Kidney (tissue), 13 donors: ENCODE measurements at regions not wholly inside any gene's neighbourhood (a gene's known extent, or its start where the extent isn't known, plus 50 kb on each side); places are given as distances from the start of the nearest gene placed in this dataset.
A peak's percentile ranks its signal among the peaks of the same experiment; 100 is the strongest.

Source experiments
- DNase-seq, 5 donors: peaks; one replicate each; pipeline ENCODE4 v3.0.0-alpha.2; 2013 to 2020
- FAIRE-seq: peaks from 2 replicates; lab custom pipeline; 2012; peaks lifted over from hg19 to GRCh38; lab: Jason Lieb, UNC
- H3K27ac ChIP-seq, 2 donors: one replicate each; pipeline ENCODE4 v1.7.0; 2013; ENCODE audit warnings: low read depth in 2 of 2, low read length in 2 of 2, inconsistent platforms in 1 of 2
- H3K27me3 ChIP-seq: one replicate; pipeline ENCODE4 v1.7.1; 2013; ENCODE audit warnings: low read length, inconsistent platforms; ENCODE audit not compliant: control insufficient read depth, insufficient read depth
- H3K36me3 ChIP-seq, 3 donors: one replicate each; pipeline versions ENCODE4 v1.7.0 to v1.7.1; 2013; ENCODE audit warnings: low read length in 3 of 3, control low read depth in 1 of 3, inconsistent platforms in 1 of 3; ENCODE audit not compliant: insufficient read depth in 3 of 3, control insufficient read depth in 2 of 3
- H3K4me1 ChIP-seq, 3 donors: one replicate each; pipeline versions ENCODE4 v1.7.0 to v1.7.1; 2013; ENCODE audit warnings: low read length in 3 of 3, inconsistent platforms in 1 of 3, low read depth in 1 of 3; ENCODE audit not compliant: control insufficient read depth in 2 of 3, insufficient read depth in 2 of 3
- H3K4me3 ChIP-seq, 3 donors: one replicate each; pipeline versions ENCODE4 v1.7.0 to v1.8.1; 2013; ENCODE audit warnings: low read length in 3 of 3, control low read depth in 1 of 3, inconsistent platforms in 1 of 3
- H3K9ac ChIP-seq, 3 donors: one replicate each; pipeline versions ENCODE4 v1.7.0 to v1.7.1; 2013; ENCODE audit warnings: low read length in 3 of 3, control low read depth in 1 of 3, inconsistent platforms in 1 of 3
- H3K9me3 ChIP-seq, 3 donors: one replicate each; pipeline versions ENCODE4 v1.7.0 to v1.7.1; 2013; ENCODE audit warnings: low read length in 3 of 3, control low read depth in 1 of 3, inconsistent platforms in 1 of 3; ENCODE audit not compliant: control insufficient read depth in 2 of 3, insufficient read depth in 1 of 3
- intact Hi-C: fragments of 100-400 bp; cut with DNase I; formaldehyde crosslinking; loops from one replicate; pipeline ENCODE4 v1.11.1; 2022
- TF ChIP-seq, protein P1 (sequence below): IDR thresholded peaks from 3 replicates; pipeline ENCODE4 v1.5.1; 2012; ENCODE audit warnings: mild to moderate bottlenecking, moderate library complexity, borderline replicate concordance; ENCODE audit not compliant: insufficient read depth; ENCODE audit errors: extremely low read depth
- donor health status: control.
- donor health status: control.
- donor health status: control.
- donor health status: control.
- donor health status: control.
- donor health status: DM: yes; HTN: yes; CAD: no.
- donor health status: Normal renal cell carcinoma (clear cell type).

DNA sequence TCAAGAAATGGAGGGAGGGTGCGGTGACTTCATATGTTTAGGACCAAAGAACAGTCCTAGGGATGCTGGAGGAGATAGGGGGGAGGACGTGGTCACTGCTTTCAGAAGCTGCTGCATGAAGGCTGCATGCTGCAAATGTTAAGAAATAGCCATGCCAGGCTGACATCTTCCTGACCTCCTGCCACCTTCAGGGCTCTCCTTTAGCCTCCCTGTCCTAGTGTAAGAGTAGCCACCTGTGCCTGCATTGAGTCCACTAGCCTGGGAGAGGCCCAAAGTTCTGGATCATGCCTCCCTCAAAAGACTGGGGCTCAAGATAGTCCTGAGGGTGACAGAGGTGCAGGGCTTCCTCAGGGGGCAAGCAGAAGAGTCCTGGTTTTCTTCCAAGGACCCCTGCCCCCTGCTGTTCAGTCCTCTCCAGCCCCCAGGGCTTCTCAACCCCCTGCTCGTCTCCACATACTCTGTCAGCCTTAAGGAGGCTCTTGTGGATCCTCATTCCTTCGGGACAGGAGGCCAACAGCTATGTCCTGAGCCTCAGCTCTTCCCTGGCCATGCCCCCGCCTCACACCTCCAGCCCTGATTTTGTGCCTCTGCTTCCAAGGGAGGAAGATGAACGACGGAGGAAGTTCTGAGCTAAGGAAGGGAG, 96.3 kb downstream of the MRPL14 start:
- H3K4me1 ChIP-seq: no peaks in the 10 kb centered on the region
- FAIRE-seq: no peak
- TF ChIP-seq, protein P1, sequence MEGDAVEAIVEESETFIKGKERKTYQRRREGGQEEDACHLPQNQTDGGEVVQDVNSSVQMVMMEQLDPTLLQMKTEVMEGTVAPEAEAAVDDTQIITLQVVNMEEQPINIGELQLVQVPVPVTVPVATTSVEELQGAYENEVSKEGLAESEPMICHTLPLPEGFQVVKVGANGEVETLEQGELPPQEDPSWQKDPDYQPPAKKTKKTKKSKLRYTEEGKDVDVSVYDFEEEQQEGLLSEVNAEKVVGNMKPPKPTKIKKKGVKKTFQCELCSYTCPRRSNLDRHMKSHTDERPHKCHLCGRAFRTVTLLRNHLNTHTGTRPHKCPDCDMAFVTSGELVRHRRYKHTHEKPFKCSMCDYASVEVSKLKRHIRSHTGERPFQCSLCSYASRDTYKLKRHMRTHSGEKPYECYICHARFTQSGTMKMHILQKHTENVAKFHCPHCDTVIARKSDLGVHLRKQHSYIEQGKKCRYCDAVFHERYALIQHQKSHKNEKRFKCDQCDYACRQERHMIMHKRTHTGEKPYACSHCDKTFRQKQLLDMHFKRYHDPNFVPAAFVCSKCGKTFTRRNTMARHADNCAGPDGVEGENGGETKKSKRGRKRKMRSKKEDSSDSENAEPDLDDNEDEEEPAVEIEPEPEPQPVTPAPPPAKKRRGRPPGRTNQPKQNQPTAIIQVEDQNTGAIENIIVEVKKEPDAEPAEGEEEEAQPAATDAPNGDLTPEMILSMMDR: no peak
- no peaks in the 10 kb centered on the region for H3K9me3 ChIP-seq
- H3K4me3 ChIP-seq: no peak overlapping the region
- DNase-seq: peak in 2 of 5 donors; percentile 17 to 24
- no peak overlapping the region for H3K27ac ChIP-seq
- no peak overlapping the region for H3K9ac ChIP-seq
- intact Hi-C loops: no loop called here
- no peaks in the 10 kb centered on the region for H3K27me3 ChIP-seq
- no peaks in the 10 kb centered on the region for H3K36me3 ChIP-seq

DNA sequence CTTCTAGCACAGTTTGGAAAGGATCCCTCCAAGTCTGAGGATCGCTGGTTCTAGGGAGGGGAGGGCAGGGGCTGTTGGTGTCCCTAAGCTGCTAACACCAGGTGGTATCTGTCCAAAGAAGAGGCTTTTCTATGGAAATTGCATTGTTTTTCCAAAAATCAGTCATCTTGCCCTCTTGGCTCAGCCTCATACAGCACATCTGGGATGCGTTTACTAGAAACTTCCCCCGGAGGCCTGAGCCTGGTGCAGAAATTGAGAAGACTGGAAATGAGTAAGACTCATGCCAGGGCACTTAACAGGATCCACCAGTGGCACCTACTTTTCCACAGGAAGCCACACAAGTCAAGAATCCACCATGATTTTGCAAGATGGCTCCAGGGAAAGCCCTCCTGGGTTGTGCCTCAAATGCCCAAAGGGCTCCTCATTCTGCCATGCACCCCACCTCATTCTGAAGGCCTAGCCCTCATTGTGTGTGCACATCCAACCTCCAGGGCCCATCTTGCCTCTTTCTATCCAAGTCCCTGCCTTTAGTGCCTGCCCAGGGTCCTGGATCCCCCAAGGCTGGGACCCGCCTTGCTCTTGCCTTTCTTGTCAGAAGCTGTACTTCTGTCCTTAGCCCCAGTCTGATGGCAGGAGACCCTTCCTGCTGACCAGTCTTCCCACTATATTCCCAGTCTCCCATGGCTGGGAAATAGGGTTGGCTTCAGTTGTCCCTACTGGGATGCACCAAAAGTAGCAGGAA, 97.6 kb downstream of the MRPL14 start:
- TF ChIP-seq, protein P1: no peak
- H3K36me3 ChIP-seq: no peaks in the 10 kb centered on the region
- FAIRE-seq: no peak
- no peak overlapping the region for H3K9ac ChIP-seq
- no peaks in the 10 kb centered on the region for H3K4me1 ChIP-seq
- H3K27me3 ChIP-seq: no peaks in the 10 kb centered on the region
- intact Hi-C loops: no loop called here
- H3K27ac ChIP-seq: no peak overlapping the region
- no peaks in the 10 kb centered on the region for H3K9me3 ChIP-seq
- no peak overlapping the region for H3K4me3 ChIP-seq
- peak in 3 of 5 donors; percentile 14 to 62 (median 18) for DNase-seq

DNA sequence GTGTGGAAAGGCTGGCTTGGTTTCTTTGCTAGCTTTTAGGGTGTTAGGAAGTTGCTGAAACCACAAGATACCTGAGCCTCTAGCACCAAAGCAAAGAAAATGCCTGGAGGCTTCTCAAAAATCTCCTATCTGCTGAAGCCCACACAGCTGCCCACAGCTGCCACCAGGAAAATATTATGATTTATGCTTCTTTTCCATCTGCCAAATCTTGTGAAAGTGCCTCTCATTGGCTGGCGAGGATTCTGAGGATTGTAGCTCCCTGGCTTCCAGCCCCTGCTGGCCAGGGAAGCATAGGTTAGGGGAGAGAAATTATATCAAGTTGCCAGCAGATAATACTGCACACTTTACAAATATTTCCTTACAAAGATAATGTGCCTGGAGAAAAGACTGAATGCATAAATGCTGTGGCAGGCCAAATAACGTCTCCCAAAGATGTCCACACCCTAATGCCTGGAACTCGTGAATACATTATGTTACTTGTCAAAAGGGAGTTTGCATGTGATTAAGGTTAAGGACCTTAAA, 98.4 kb downstream of the MRPL14 start:
- no peak for FAIRE-seq
- Histone ChIP-seq H3K36me3 (no peaks in the 10 kb centered on the region), H3K27me3 (no peaks in the 10 kb centered on the region), H3K27ac (no peak overlapping the region), H3K4me1 (no peaks in the 10 kb centered on the region), H3K9ac (no peak overlapping the region), H3K4me3 (no peak overlapping the region), H3K9me3 (no peaks in the 10 kb centered on the region)
- intact Hi-C loops: no loop called here
- no peak for DNase-seq
- TF ChIP-seq, protein P1: no peak
